NAMALWA (cell line): ENCODE measurements at regions not wholly inside any gene's neighbourhood (a gene's known extent, or its start where the extent isn't known, plus 50 kb on each side); places are given as distances from the start of the nearest gene placed in this dataset.

Experiments
- DNase-seq: peaks from one replicate; pipeline ENCODE4 v3.0.0-alpha.2; 2015; ENCODE audit warnings: low spot score

DNA sequence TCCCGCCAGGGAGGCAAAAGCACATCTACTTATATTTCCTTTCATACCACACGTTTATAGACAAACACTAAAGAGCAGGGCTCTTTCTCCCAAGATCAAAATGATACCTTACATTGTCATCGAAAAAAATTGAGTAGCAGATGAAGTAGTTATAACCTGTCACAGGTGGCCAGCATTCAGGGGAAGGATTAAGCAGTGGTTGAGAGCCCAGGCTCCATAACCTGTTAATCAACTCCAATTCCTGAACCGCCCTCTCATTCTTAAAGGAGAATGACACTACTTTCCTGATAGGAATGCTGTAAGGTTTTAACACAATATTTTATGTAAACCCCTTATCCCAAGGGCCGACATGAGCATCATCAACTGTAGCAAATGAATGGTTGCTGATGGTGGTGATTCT, 268.9 kb upstream of the KCNIP4 start:
- DNase-seq: no peak

DNA sequence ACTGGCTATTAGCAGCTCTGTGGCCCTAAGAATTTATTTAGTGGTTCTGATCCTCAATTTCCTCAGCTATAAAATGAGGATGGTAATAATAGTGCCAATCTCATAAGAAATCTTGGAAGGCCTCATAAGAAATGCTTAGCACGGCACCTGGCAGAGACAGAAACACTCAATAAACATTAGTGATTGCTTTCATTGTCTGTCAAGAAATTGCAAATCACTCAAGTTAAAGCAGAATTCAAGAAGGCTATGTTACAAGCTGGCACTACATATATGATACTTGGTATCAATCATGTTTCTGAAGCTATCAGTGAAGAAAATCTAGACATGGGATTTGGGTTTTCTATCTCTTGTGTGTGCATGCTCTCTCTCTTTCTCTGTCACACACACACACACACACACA, 267.7 kb upstream of the KCNIP4 start:
- no peak for DNase-seq

- no peak for DNase-seq
Measured at GRCh38 chr4:22215084-22215483, 266.5 kb upstream of the KCNIP4 start.

DNA sequence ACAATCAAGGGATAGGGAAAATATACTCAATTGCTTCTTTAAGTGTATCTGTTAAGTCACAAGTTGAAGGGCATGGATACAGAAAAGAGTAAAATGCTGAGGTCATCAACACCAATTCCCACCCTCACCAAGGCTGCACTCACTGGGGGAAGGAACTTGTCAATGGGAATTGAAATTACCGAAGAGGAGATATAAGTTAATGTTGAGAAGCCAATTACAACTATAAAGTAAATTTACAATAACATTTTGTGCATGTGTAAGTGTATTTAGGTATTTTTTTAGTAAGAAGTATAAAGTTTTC, 255.1 kb upstream of the KCNIP4 start:
- no peak for DNase-seq

DNA sequence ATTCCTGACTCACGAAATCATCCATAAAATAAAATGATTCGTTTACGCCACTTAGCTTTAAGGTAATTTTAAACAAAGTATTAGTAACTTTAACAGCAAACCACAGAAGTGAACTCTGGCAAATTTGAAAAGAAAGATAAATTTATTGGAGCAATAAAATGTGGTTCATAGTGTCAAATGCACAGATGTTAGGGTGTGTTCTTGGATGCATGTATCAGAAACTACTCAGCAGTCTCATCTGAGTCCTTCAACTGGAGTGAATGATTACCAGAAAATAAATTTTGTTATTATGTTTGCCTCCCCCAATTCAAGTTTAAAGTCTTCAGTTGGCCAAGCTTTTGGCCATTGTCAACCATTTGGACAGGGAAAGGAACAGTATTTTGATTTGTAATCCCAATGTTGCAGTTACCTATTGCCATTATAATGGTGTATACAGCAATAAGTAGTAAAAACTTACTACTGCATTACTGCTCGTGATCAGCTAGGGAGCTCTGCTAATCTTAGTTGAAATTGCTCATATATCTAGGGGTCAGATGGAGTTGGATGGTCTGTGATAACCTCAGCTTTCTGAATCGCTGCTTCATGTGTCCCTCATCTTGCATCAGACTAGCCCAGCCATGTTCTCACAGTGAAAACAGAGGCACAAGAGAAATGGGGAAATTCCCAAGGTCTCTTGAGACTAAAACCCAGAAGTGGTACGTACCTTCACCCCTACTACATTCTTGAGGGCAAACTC, 254.6 kb upstream of the KCNIP4 start:
- DNase-seq: no peak

GRCh38 chr4:22202246-22202974, 253.8 kb upstream of the KCNIP4 start:
- no peak for DNase-seq

DNA sequence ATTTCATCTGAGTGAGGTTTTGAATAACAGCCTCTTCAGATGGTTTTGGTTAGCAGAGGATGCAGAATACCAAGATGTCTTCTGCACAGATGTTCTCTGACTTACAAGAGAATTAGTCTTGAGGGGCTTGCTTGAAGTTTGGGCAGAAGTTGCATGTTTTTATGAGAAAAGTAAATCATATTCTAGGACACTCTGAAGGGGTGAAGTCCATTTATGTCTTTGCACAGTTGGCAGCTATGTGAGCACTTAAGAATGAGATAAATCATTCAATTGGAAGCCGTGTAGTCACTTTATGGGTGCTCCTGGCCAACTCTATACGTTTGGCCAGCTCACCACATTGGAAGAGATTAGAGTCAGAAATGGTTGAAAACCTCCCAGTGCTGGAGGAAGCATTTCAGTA, 252.7 kb upstream of the KCNIP4 start:
- DNase-seq: no peak

GRCh38 chr4:22196551-22196950, 248.0 kb upstream of the KCNIP4 start:
- no peak for DNase-seq

DNA sequence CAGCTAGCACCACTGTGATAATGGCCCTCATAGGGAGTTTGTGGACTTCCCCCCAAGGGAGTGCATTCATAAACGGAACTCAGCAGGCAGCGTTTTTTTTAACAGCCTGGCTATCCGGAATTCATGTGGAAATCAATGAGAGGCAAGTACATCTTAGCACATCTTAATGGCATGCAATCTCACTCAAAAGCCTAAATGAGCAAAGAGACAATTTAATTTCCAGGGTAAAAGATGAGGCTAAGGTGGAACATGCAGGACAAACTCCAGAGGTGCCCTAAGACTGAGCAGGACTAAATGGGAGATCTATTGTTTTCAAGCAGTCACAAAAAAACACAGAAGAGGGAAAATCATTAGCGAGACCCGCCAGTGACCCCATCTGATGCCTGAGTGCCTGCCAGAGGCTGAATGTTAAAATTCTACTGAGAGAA, 243.5 kb upstream of the KCNIP4 start:
- no peak for DNase-seq

DNA sequence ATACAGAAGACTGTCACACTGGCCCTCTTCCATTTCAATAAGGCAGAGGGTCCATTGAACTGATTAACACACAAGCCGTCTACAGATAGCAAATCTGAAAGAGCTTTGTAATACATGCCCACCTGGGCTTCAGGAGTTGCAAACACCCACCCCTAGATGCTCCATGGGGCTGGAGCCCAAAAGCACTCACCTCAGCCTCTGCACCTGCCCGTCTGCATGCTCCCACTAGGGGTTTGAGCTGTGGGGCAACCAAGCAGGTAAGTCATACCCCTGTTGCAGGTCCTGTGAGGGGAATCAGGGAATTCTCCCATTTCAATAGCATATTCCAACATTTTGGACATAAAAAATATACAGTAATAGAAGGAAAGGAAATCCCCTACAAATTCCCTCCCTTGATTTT, 243.0 kb upstream of the KCNIP4 start:
- no peak for DNase-seq

DNA sequence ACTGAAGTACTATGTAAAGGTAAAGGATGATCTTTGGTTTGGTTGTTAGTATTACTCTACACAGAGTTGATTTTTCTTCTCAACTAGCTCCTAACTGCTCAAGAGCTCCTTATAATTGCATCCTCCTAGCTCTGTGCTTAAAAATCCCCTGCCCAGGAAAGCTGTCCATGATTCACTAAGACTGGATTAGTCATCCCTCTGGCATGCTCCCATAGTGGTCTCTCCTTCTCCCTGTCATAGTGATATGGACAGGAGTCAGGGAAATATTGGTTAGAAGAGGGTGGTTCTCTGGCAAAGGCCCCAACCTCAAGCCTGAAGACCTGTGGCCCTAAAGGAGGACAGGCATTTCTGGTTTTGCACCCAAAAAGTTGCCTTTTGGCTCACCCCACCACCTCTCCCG, 242.3 kb upstream of the KCNIP4 start:
- DNase-seq: no peak

- no peak for DNase-seq
Measured at GRCh38 chr4:22187203-22187820, 238.7 kb upstream of the KCNIP4 start.

- DNase-seq: no peak
Measured at GRCh38 chr4:22181736-22182135, 233.2 kb upstream of the KCNIP4 start.

GRCh38 chr4:22179124-22179874, 230.7 kb upstream of the KCNIP4 start:
- DNase-seq: no peak

DNA sequence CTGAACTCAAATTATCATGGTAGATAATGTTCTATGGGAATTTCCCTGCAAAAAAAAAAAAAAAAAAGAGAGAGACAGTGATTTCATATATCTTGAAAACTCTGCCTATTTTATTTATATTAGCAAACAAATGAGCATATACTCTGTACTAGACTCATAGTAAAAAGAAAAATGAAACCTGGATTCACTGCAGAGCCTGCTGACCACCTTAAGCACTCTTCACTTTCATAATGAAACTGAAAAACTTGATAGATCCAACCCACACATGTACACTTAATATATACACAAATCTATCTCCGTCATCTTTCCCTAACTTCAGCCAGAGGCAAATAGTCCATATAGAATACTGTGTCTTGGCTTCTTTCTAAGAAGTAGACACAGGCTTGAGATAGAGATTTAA, 226.1 kb upstream of the KCNIP4 start:
- no peak for DNase-seq

DNA sequence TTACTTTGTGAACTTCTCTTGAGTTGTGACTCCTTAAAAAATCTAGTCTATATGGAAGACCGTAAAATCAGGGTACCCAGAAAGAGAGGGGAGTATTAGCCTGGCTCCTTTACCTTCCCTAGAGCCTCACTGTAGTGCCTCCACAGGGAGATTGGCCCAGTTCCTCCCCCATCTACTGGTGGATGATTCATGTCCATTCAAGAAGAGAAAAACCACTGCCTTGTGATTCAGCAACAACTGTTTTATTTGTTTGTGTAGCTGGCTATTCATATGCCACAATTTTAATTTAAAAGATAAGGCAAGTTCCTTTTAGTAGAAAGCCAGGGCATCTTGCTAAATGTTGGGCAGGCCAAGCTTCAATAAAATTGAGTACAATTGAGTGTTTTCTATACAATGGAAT, 221.8 kb upstream of the KCNIP4 start:
- no peak for DNase-seq

DNA sequence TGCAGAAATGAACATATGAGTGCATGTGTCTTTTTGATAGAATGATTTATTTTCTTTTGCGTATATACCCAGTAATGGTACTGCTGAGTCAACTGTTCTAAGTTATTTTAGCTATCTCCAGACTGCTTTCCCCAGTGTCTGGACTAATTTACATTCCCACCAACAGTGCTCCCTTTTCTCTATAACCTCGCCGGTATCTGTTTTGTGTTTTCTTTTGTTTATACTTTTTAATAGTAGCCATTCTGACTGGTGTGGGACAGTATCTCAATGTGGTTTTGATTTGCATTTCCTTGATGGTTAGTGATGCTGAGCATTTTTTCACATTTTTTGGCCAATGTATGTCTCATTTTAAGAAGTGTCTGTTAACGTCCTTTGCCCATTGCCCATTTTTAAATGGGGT, 218.6 kb upstream of the KCNIP4 start:
- DNase-seq: no peak

GRCh38 chr4:22162454-22162853, 213.9 kb upstream of the KCNIP4 start:
- DNase-seq: no peak

GRCh38 chr4:22130741-22131140, 182.2 kb upstream of the KCNIP4 start:
- no peak for DNase-seq

DNA sequence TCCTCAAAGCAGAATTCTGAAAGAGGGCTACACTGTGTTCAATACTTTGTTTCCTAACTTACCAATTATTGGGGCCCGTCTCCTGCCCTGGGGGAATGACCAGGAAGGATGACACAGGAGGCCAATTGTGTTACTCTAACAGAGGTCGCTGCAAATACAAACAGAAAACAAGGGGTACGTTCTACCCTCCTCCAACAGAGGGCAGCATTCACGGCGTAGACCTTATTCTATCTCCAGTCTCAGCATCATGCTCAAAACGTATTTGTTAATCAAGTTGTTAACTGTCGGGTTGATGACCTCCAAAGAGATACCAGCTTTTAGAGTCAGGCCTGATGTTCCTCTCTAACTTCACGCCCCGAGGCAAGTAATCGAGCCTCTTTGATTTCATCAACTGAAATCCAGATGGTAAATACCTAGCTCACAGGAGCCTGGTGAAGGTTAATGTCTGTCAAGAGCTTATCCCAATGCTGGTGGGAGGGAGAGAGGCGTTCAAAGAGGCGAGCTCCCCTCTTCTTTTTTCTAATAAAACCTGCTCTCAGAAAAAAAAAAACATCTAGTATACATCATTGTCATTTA, 181.0 kb upstream of the KCNIP4 start:
- peak; percentile 49 for DNase-seq

- DNase-seq: no peak
Measured at GRCh38 chr4:22122062-22122461, 173.5 kb upstream of the KCNIP4 start.

DNA sequence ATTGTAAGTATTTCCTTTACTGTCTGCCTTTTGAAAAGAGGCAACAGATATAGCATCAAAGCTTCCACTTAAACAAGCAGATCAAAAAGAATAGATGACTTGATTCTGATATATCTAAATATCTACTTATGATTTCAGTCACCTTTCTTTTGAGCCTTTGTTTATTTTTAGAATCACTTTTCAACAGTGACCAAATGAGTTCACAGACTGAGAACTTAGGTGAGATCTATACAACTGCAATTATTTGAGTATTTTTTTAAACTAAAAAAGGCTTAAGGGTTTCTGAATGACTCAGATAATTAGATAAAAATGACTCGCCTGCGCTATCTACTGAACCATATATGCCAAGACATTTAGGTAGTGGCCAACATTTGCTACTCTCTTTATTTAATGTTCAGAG, 166.7 kb upstream of the KCNIP4 start:
- no peak for DNase-seq

GRCh38 chr4:22103768-22104167, 155.2 kb upstream of the KCNIP4 start:
- no peak for DNase-seq
